Nephron progenitor cell (in vitro differentiated cells): ENCODE measurements at regions not wholly inside any gene's neighbourhood (a gene's known extent, or its start where the extent isn't known, plus 50 kb on each side); places are given as distances from the start of the nearest gene placed in this dataset.

Experiments used
- DNase-seq: peaks from one replicate; pipeline ENCODE4 v3.0.0; 2021
- H3K27ac Mint-ChIP-seq: 2 replicates; pipeline ENCODE4 v1.8.0; 2021; ENCODE audit warnings: mild to moderate bottlenecking, moderate library complexity, mixed read lengths
- H3K27me3 Mint-ChIP-seq: 2 replicates; pipeline ENCODE4 v1.8.0; 2021; ENCODE audit warnings: mild to moderate bottlenecking, low read depth, mixed read lengths; ENCODE audit not compliant: poor library complexity
- H3K36me3 Mint-ChIP-seq: 2 replicates; pipeline ENCODE4 v1.8.0; 2021; ENCODE audit warnings: low read depth, mixed read lengths
- H3K4me1 Mint-ChIP-seq: 2 replicates; pipeline ENCODE4 v1.8.0; 2021; ENCODE audit warnings: mixed read lengths
- H3K4me3 Mint-ChIP-seq: 2 replicates; pipeline ENCODE4 v1.8.0; 2021; ENCODE audit warnings: mild to moderate bottlenecking, moderate library complexity, mixed read lengths
- H3K9me3 Mint-ChIP-seq: 2 replicates; pipeline ENCODE4 v1.8.0; 2021; ENCODE audit warnings: mild to moderate bottlenecking, moderate library complexity, mixed read lengths
- TF ChIP-seq, protein P1 (sequence below): fragments of 200-600 bp; sonication (generic); IDR thresholded peaks from 2 replicates; pipeline ENCODE4 v1.5.0; 2021; ENCODE audit warnings: antibody characterized with exemption

DNA sequence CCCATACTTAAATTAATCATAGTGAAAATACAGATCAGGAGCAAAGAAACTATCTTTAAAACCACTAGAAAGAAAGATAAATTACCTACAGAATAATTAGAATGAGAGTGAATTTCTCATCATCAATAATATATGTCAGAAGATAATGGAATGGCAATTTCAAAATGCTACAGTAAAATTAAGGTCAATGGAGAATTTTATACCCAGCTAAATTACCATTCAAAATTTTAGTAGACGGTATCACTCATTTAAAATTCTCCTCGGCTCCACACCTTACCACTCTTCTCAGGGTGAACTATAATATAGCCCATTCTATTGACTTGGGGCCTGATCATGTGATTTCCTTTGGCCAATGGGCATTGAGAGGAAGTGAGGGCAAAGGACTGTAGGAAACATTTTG, 192.5 kb upstream of the TCERG1L start:
- Mint-ChIP-seq H3K27ac (no peak overlapping the region), H3K27me3 (peaks cover 15% of the 10 kb centered on the region), H3K4me1 (no peaks in the 10 kb centered on the region), H3K4me3 (no peak overlapping the region), H3K36me3 (peaks cover 9% of the 10 kb centered on the region), H3K9me3 (peaks cover 65% of the 10 kb centered on the region)
- TF ChIP-seq, protein P1, sequence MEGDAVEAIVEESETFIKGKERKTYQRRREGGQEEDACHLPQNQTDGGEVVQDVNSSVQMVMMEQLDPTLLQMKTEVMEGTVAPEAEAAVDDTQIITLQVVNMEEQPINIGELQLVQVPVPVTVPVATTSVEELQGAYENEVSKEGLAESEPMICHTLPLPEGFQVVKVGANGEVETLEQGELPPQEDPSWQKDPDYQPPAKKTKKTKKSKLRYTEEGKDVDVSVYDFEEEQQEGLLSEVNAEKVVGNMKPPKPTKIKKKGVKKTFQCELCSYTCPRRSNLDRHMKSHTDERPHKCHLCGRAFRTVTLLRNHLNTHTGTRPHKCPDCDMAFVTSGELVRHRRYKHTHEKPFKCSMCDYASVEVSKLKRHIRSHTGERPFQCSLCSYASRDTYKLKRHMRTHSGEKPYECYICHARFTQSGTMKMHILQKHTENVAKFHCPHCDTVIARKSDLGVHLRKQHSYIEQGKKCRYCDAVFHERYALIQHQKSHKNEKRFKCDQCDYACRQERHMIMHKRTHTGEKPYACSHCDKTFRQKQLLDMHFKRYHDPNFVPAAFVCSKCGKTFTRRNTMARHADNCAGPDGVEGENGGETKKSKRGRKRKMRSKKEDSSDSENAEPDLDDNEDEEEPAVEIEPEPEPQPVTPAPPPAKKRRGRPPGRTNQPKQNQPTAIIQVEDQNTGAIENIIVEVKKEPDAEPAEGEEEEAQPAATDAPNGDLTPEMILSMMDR: no peak
- no peak for DNase-seq

- Mint-ChIP-seq H3K9me3 (peaks cover 24% of the 10 kb centered on the region), H3K4me1 (peaks cover 16% of the 10 kb centered on the region), H3K27me3 (peaks cover 20% of the 10 kb centered on the region), H3K36me3 (peaks cover 4% of the 10 kb centered on the region), H3K4me3 (no peak overlapping the region), H3K27ac (no peak overlapping the region)
- DNase-seq: no peak
- TF ChIP-seq, protein P1: no peak
These were observed 199.9 kb upstream of the TCERG1L start for GRCh38 chr10:131511391-131511790.

- H3K4me1 Mint-ChIP-seq: peaks cover 16% of the 10 kb centered on the region
- H3K4me3 Mint-ChIP-seq: no peak overlapping the region
- TF ChIP-seq, protein P1: no peak
- peaks cover 4% of the 10 kb centered on the region for H3K36me3 Mint-ChIP-seq
- H3K27me3 Mint-ChIP-seq: peaks cover 15% of the 10 kb centered on the region
- no peak for DNase-seq
- H3K9me3 Mint-ChIP-seq: peaks cover 13% of the 10 kb centered on the region
- no peak overlapping the region for H3K27ac Mint-ChIP-seq
These were observed 201.3 kb upstream of the TCERG1L start for GRCh38 chr10:131512852-131513251.

- H3K27ac Mint-ChIP-seq: no peak overlapping the region
- H3K4me3 Mint-ChIP-seq: no peak overlapping the region
- TF ChIP-seq, protein P1: no peak
- peaks cover 15% of the 10 kb centered on the region for H3K27me3 Mint-ChIP-seq
- no peak for DNase-seq
- peaks cover 4% of the 10 kb centered on the region for H3K36me3 Mint-ChIP-seq
- H3K9me3 Mint-ChIP-seq: peaks cover 11% of the 10 kb centered on the region
- peaks cover 16% of the 10 kb centered on the region for H3K4me1 Mint-ChIP-seq
These were observed 201.9 kb upstream of the TCERG1L start for GRCh38 chr10:131513445-131513844.

GRCh38 chr10:131513901-131514300, 202.4 kb upstream of the TCERG1L start:
- Mint-ChIP-seq H3K4me1 (peaks cover 16% of the 10 kb centered on the region), H3K27me3 (peaks cover 16% of the 10 kb centered on the region), H3K27ac (no peak overlapping the region)

DNA sequence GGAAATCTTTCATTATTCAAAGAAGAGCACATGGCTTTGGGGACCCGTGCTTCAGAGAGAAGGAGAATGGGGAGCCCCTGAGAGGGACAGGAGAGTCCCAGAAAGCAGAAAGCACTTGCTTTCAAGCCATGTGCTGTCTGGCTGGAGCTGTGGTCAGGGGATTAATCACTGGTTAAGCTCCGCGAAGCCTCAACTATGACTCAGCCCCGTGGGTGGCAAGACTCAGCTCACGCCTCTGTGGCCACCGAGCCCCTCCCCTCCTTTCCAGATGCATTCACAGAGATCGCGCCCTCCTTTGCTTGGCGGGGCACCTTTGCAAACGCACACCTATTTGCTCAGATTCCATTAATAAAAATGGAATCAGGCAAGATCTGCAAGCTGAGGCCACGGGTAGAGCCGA, 202.9 kb upstream of the TCERG1L start:
- H3K9me3 Mint-ChIP-seq: peaks cover under 1% of the 10 kb centered on the region
- TF ChIP-seq, protein P1: no peak
- peaks cover 4% of the 10 kb centered on the region for H3K36me3 Mint-ChIP-seq
- peaks cover 16% of the 10 kb centered on the region for H3K4me1 Mint-ChIP-seq
- DNase-seq: peak; percentile 22
- H3K27me3 Mint-ChIP-seq: peaks cover 17% of the 10 kb centered on the region
- no peak overlapping the region for H3K4me3 Mint-ChIP-seq
- no peak overlapping the region for H3K27ac Mint-ChIP-seq

More at GRCh38 chr10:131513901-131514300, 202.4 kb upstream of the TCERG1L start:
- Mint-ChIP-seq H3K36me3 (peaks cover 4% of the 10 kb centered on the region), H3K4me3 (no peak overlapping the region), H3K9me3 (peaks cover 6% of the 10 kb centered on the region)
- no peak for DNase-seq
- TF ChIP-seq, protein P1: no peak
